HG02571 (cell line): ENCODE measurements at regions not wholly inside any gene's neighbourhood (a gene's known extent, or its start where the extent isn't known, plus 50 kb on each side); places are given as distances from the start of the nearest gene placed in this dataset.

ENCODE experiments used
- ATAC-seq: cut with Tn5 transposase; IDR thresholded peaks from one replicate; pipeline ENCODE4 v1.9.1; 2021; ENCODE audit warnings: mild to moderate bottlenecking, moderate library complexity; ENCODE audit not compliant: unreplicated experiment

GRCh38 chr12:59007620-59008019 lies 87.3 kb upstream of the LRIG3 start:
- ATAC-seq, result no peak

GRCh38 chr12:59005193-59005955 lies 85.1 kb upstream of the LRIG3 start:
- no peak for ATAC-seq

GRCh38 chr12:59004456-59004855 lies 84.2 kb upstream of the LRIG3 start:
- ATAC-seq, result no peak

- no peak for ATAC-seq
These were observed 75.5 kb upstream of the LRIG3 start for GRCh38 chr12:58995666-58996363.

- no peak for ATAC-seq
These were observed 68.5 kb upstream of the LRIG3 start for GRCh38 chr12:58988643-58989344.

- no peak for ATAC-seq
These were observed 61.7 kb upstream of the LRIG3 start for GRCh38 chr12:58981961-58982360.

GRCh38 chr12:58980768-58981167 lies 60.5 kb upstream of the LRIG3 start:
- no peak for ATAC-seq

- ATAC-seq, result no peak
These were observed 58.4 kb upstream of the LRIG3 start for GRCh38 chr12:58978717-58979116.

- ATAC-seq, result no peak
These were observed 57.2 kb upstream of the LRIG3 start for GRCh38 chr12:58977476-58977875.

- ATAC-seq, result no peak
These were observed 55.8 kb upstream of the LRIG3 start for GRCh38 chr12:58976146-58976545.
